GM03348 (cell line): ENCODE measurements at regions not wholly inside any gene's neighbourhood (a gene's known extent, or its start where the extent isn't known, plus 50 kb on each side); places are given as distances from the start of the nearest gene placed in this dataset.
"Not testable (repeated sequence)": the region's sequence is repeated elsewhere in the genome, so short reads cannot be mapped to it uniquely, and the experiment has no call there.

Experiments
- DNase-seq: peaks from one replicate; pipeline ENCODE4 v3.0.0; 2012; ENCODE audit warnings: low spot score

GRCh38 chr7:155948423-155948822, 136.2 kb upstream of the SHH start:
- no peak for DNase-seq

GRCh38 chr7:155947051-155947450, 134.8 kb upstream of the SHH start:
- DNase-seq: no peak

DNA sequence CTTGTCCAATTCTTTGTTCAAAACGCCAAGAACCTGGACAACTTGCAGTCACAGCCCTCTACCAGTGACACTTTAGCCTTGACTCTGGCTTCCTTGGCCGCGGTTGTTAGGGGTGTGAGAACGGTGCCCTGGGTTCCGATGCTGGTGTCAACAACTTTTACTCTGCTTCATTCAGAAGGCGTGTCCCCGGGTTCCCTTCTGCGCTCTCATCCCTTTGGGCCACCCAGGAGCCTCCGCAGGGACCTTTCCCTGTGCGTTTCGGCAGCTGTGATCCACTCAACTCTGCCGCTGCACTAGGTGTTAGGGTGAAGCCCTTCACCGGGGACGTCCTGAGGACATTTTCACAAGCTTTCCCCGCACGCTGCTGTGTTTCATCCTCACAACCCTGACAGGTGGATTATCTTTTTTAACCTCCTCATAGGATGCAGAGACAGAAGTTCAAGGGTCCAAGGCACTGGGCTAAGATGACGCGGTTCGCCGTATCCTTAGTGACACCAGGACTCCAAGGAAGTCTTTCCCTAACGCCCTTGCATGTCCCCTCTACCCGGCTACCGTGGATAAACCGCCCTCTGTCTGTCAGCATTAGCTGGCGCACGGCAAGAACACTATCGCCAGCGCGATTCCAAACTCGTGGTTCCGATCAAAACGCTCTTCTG, 133.5 kb upstream of the SHH start:
- DNase-seq: no peak

GRCh38 chr7:155944901-155945300, 132.6 kb upstream of the SHH start:
- no peak for DNase-seq

DNA sequence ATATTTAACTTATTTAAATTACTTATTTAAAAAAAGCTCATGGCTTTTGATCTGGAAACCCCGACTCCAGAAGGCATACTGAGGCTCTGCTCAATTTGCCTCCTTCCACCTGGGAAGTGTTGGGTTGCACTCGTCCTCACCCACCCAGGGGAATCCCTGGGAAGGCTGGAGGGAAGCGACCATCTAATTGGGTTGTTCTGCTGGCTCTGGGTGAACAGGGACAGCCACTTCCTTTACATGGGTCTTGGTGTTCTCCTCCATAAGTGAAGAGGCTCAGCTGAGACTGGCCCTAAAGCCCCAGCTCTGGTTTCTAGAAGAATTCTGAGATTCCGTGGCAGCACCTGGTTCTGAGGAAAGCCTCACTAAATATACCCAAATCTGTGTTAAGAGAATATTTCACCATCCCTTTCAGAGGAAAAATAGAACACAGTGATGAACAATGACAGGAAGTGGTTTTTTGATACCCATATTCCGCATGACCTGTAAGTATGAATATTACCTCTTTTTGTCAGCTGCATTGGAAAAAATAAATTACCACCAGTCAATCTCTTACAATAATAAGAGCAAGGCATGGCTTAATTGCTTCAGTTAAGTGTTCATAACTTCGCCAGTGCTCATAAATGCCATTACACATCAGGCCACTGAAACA, 131.1 kb upstream of the SHH start:
- no peak for DNase-seq

DNA sequence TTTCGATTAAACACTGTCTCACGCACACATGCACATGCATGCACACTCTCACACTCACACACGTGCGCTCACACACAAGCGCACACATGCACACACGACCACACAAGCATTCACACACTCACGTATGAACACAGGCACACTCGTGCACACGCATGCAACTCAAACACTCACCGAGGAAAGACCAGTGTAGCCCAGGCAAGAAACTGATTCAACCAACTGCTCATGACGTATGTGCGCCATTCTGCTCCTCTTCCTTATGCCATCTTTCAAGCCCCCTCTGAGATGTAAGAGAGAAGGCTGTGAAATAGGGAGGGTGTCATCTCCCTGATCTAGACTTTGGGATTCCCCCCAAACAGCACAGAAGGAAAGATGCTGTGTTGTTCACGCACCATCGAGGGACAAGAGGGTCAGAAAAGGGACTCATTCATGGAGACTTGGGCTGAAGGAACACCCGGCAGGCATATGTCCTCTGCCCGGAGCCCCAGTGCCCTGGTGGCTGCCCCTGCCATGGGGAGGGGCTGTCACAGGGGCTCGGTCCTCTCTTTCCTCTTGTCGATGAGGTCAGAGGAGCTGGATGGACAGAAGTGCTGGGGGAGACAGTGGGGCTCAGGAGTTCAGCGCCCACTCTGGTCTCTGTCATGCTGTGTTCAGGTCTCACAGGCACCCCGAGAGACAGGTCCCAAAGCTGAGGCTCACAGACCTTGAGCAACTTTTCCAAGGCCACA, 130.1 kb upstream of the SHH start:
- DNase-seq: no peak

DNA sequence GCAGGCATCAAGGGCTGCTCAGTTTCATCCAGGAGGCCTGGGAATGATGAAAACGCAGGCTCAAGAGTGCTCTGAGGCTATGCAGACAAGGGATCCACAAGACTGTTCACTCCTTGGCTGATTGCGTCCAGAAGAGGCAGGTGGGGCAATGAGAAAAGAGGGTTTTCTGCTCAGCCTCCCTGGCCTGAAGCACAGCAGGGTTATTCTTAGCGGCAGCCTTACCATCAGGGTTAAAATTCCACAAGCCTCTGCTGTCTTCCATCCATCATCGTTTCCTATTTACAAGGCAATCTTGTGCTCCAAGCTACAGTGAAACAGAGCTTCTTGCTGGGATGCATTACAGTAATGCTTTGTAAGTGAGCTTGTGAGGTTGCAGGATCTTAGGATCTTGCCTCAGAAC, 129.4 kb upstream of the SHH start:
- DNase-seq: no peak

DNA sequence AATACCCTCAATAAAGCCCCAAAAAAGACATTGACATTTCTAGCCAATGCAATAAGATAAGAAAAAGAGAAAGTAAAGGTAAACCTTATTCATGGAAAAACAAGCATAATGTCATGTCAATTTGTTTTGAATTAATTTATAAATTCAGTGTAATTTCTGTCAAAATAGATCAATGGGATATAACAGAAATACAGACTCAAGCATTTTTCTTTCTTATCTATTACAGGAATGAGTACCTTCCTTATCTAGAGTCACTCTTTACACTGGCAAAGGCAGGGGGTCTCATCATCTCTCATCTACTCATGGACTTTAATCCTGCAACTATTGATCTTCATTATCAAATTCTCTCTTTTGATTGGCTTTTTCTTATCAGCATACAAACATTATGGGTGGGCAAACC, 127.1 kb upstream of the SHH start:
- DNase-seq: no peak

DNA sequence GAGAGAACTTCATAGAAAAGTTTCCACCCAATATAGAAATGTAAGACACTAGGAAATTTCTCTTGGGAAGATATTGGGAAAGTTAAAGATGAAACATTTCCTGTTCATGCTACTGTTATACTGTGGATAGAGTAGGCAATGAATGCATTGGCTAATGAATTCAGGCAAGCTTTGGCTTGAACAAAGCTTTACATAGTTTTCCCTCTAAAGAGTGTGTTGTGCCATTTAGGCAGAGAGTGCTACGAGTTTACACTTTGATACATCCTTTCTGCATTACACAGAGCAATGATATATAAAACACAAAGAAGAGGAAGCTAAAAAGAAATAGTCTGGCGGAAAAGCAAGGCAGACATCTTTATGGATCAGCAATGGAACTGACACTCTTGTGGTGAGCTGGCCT, 125.9 kb upstream of the SHH start:
- no peak for DNase-seq

- no peak for DNase-seq
Observed at GRCh38 chr7:155935726-155936125, 123.5 kb upstream of the SHH start.

GRCh38 chr7:155935005-155935557, 122.8 kb upstream of the SHH start:
- no peak for DNase-seq

DNA sequence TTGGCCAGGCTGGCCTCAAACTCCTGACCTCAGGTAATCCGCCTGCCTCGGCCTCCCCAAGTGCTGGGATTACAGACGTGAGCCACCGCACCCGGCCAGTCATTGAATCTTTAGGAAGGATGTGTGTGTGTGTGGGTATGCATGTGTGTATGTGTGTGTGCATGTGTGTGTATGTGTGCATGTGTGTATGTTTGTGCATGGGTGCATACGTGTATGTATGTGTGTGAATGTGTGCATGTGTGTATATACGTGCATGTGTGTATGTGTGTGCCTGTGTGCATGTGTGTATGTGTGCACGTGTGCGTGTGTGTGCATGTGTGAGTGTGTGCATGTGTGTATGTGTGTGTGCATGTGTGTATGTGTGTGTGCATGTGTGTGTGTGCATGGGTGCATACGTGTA, 120.1 kb upstream of the SHH start:
- DNase-seq: not testable (repeated sequence)

DNA sequence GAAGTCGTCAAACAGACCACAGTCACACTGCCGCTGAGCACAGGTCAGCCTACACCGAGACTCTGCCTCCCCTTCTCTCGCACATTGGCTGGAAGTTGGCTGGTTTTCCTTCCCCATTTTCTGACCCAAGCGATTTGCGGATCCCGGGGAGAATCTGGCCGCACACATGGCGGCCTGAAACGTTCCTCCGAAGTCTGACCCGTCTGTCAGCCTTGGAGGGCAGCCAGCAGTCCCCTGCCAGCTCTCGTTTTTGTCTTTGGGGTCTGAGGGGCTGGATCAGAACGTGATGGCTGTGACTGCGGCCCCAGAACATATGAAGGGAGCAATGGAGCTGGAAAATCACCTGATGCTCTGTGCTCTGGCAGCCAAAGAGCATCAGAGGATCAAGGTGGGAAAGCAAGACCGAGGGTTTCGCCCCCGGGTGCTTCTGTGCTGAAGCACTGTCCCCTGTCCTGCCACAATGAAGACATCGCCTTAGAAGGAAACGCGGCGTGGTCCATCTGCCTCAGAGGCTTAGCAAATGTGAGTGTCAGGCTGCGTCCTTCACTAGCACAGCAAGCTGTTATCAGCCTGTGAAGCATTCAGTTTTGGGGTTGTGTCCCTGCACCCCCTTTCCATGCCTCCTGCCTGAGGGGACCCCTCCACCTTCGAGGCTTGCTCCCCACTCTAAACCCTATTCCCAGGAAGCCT, 119.3 kb upstream of the SHH start:
- DNase-seq: no peak

DNA sequence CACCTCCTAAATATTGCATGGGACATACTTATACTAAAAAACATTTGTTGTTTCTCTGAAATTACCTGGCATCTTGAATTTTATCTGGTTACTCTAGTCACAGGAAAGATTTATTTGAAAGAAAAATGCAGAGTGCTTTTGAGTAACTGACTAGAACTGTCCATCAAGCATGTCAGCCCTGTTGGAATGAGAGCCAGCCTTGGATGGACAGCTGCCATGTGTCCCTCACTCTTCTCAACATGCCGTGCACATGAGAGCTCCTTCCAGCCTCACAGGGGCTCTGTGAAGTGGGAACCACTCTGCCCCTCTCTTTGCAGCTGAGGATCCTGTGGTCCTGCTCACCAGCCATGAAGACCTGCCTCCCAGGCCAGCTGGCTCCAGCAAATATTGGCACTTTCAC, 118.3 kb upstream of the SHH start:
- DNase-seq: no peak

DNA sequence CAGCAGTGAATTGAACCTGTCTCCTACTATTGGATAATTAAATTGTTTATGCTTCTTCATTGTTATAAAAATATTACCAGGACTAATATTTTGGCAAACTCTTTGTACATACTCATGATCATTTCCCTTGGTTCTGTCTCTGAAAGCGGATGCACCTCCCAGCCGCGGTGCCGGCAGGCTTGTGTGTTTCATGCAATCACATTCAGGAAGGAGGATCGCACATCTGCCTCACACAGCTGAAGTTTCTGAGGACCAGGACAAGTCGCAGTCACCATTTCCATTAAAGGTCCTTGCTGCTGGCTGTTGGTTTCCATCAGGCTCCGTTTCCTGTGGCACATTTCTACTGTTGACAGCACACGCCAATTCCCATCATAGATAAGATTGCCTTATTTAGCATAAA, 117.8 kb upstream of the SHH start:
- no peak for DNase-seq

DNA sequence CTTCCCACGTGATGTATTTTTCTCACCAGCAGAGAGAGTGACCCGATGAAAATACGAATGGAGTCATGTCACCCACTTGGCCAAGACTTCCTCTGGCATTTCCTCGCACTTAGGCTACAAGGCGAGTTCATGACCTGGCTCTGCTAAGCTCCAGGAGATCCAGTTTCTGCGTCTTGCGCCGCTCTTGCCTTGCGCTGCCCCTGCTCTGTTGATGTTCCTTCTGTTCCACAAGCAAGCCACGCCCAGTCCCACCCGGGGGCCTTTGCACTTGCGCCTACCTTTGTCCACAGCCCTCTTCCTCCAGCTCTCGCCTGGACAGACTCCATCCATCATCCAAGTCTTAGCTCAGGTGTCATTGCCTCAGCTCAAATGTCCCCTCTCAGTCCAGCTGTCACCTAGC, 116.3 kb upstream of the SHH start:
- DNase-seq: no peak

DNA sequence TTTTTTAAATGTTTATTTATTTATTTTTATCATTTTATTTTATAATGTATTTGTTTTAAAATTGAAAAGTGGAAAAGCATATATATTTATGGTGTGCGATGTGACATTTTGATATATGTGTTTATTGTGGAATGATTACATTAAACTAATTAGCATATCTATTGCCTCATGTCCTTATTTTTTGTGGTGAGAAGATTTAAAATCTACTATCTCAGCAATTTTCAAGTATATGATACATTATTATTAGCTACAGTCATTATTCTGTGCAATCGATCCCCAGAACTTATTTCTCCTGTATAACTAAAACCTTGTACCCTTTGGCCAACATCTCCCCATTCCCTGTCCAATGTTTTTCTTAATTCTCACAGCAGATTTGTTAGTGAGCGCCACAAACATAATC, 115.6 kb upstream of the SHH start:
- DNase-seq: no peak

- DNase-seq: no peak
Observed at GRCh38 chr7:155925682-155926081, 113.4 kb upstream of the SHH start.

DNA sequence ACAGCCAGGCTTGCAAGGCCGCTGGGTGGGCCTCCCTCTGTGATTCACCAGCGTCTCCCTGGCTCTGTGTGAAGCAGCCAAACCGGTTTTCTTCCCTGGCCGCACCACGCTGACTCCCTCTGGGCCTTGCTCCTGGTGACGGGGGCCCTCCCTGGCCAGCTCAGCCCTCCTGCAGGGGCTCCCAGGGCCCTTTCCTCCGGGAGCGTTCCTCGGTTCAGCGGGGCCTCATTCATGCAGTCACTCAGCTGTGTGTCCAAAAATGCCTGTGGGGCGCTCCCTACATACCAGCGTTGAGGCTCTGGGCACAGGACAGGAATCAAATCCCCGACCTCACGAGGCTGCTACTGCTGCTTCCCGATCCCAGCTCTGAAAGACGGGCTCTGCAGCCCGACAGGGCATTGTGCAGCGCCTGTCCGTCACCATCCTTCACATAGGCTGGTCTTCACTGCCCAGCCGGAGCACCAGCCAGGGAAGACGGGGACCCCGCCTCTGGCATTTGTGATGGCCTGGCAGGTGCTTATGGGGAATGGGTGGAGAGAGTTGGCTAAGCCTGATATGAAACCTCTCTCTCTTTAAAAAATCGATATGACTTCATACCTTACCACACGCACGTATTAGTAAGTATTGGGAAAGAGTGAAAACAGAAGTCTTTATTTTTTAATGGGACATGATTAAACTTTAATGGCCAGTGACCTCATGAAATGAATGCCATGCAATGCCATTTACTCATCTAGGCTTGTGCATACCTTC, 110.0 kb upstream of the SHH start:
- no peak for DNase-seq

DNA sequence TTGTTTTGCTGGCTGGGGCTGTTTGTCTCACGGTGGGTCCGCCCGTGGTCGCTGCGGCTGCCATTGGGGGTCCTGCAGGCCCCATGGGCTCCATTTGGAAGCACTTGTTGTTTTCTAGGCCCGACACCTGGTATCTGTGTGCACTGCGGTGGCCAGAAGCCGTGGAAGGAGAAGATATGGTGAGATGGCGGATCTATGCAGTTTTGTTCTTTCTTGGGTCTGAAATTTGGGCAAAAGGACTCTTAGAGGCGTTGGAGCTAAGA, 109.5 kb upstream of the SHH start:
- no peak for DNase-seq

GRCh38 chr7:155921086-155921803, 109.0 kb upstream of the SHH start:
- no peak for DNase-seq

DNA sequence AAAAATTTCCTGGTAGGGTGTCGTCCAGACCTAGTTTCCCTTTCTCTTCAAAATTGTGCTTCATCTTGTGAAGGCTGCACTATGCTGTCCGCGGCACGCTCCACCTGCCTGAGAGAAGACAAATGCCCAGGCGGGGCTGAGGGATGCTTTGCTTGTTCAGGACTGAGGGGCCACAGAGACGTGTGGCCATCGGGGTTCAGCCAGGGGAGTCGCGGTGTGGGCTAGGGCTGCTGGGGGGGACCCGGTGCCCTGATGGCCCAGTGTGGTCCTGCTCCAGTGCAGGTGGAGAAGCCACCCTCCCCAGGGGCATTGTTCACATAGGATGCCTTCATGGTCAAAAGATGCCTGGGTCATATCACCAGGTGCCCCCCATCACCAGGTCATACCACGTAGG, 107.8 kb upstream of the SHH start:
- DNase-seq: no peak
